Suprapubic skin (tissue), 4 donors: ENCODE measurements at regions not wholly inside any gene's neighbourhood (a gene's known extent, or its start where the extent isn't known, plus 50 kb on each side); places are given as distances from the start of the nearest gene placed in this dataset.

ENCODE experiments used
- CTCF ChIP-seq, 2 donors: fragments of 200-600 bp in 1 of 2; fragments of 450-650 bp in 1 of 2; sonication (generic) in 1 of 2; IDR thresholded peaks; one replicate each; pipeline ENCODE4 v1.5.1; 2016 to 2019; ENCODE audit warnings: antibody characterized with exemption in 2 of 2, mild to moderate bottlenecking in 1 of 2, moderate library complexity in 1 of 2
- EP300 ChIP-seq: sonication (generic); formaldehyde crosslinking; IDR thresholded peaks from one replicate; pipeline ENCODE4 v1.6.1; 2017; ENCODE audit warnings: antibody characterized with exemption
- POLR2AphosphoS5 ChIP-seq, 3 donors: sonication (generic); formaldehyde crosslinking; IDR thresholded peaks; one replicate each; pipeline ENCODE4 v1.6.1; 2017; ENCODE audit warnings: antibody characterized with exemption in 3 of 3

GRCh38 chr12:28110329-28110728 is 79.9 kb upstream of the CCDC91 start:
- TF ChIP-seq CTCF (IDR thresholded peaks at IDR 0.05) (no peak), POLR2AphosphoS5 (IDR thresholded peaks at IDR 0.05) (no peak), EP300 (no peak)
